ENCODE measurements at regions not wholly inside any gene's neighbourhood (a gene's known extent, or its start where the extent isn't known, plus 50 kb on each side); places are given as distances from the start of the nearest gene placed in this dataset.

DNA sequence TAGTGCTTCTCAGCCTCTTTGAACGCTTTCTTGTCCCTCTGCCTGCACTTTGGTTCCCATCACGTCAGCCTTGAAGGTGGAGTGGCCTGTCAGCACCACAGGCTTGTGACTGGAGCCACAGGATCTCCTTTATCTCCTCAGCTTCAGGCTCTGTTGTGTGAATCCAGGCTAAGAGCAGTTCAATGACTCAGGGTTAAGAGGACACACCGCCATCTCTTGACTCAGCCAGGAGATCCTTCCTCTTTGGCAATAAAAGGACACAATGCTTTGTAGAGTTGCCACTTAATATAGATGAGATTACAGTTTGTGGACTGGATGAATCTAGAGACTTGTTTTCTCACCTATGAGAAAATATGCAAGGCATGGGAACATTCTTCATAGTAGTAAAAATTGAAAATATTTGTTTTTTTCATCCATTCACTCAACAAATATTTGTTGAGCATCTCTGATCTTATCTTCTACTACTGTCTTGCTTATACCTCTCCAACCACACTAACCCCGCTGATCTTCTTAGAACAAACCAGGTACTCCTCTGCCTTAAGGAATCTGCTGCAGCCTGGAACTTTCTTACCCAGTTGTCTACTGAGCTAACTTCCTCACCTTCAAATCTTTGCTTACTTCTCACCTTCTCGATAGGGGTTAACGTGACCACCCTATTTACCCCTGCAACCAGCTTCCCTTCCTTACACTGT is 62.3 kb downstream of the UCHL1 start:
- H3K4me3 ChIP-seq (ENCODE audit: low read length), result no peak overlapping the region
- DNase-seq (ENCODE audit: low read depth), result no peak
- TF ChIP-seq CTCF (conservative IDR thresholded peaks at IDR 0.05; ENCODE audit: low read length), result no peak

DNA sequence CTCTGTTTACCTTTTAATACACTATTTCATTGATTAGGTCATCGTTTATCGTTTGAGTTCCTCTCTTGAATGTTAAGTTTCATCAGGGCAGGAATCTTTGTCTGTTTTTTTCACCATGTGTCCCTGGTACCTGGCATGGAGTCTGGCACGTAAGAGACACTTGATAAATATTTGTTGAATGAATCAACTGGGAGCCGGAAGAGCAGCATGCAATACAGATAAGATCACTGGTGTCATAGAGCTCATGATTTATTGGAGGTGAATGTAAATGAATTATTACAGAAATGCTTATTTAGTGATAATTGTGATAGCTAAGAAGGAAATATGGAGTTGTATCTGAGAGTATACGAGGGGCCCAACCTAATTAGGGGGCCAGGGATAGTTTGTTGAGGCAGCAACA is 62.8 kb downstream of the UCHL1 start:
- no peak for DNase-seq (ENCODE audit: low read depth)
- no peak overlapping the region for H3K4me3 ChIP-seq (ENCODE audit: low read length)

DNA sequence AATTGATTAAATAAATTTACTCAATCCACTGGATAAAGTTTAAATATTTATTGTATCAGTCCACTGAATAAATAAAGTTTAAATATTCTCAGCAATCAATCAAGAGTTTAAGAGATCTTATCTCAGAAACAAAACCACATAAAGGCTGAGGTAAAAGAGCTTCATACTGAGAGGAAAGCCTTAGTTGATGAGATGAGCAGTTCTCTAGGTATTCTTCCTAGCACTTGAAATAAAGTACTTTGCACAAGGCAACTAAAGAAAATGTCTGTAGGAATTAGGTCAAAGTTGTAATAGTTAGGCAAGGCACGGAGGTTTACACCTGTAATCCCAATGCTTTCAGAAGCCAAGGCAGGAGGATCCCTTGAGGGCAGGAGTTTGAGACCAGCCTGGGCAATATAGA is 63.5 kb downstream of the UCHL1 start:
- TF ChIP-seq CTCF (conservative IDR thresholded peaks at IDR 0.05; ENCODE audit: low read length), result no peak
- no peak for DNase-seq (ENCODE audit: low read depth)
- H3K4me3 ChIP-seq (ENCODE audit: low read length), result no peak overlapping the region

More for the DNA sequence above, 62.8 kb downstream of the UCHL1 start:
- no peak for TF ChIP-seq CTCF (conservative IDR thresholded peaks at IDR 0.05; ENCODE audit: low read length)

GRCh38 chr4:41320786-41321185 is 64.1 kb downstream of the UCHL1 start:
- TF ChIP-seq CTCF (conservative IDR thresholded peaks at IDR 0.05; ENCODE audit: low read length), result no peak
- no peak overlapping the region for H3K4me3 ChIP-seq (ENCODE audit: low read length)
- DNase-seq (ENCODE audit: low read depth), result no peak

DNA sequence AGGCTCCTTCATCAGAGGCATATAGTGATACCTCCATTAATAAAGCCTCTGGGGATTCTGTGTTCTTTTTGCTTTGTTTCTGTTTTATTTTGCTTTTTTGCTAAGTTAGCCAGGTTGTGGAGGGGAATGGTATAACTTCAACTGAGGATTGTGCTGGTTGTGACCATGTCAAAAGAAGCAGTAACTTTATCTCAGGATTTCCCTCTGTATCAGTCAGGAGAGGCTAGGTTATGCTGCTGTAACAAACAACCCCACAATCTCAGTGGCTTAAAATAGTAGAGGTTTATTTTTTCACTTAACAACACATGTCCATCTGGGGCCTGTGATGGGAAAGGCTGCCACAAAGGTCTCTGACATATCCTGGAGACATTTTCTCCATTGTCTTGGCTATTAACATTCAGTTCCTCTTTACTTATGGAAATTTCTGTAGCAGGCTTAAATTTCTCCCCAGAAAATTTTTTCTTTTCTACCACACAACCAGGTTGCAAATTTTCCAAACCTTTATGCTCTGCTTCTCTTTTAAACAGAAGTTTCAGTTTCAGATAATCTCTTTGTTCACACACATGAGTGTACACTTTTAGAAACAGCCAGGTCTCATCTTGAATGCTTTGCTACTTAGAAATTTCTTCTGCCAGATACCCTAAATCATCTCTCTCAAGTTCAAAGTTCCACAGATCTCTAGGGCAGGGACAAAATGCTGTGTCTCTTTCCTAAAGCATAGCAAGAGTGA is 64.7 kb downstream of the UCHL1 start:
- DNase-seq (ENCODE audit: low read depth), result no peak
- TF ChIP-seq CTCF (conservative IDR thresholded peaks at IDR 0.05; ENCODE audit: low read length), result no peak
- H3K4me3 ChIP-seq (ENCODE audit: low read length), result no peak overlapping the region

DNA sequence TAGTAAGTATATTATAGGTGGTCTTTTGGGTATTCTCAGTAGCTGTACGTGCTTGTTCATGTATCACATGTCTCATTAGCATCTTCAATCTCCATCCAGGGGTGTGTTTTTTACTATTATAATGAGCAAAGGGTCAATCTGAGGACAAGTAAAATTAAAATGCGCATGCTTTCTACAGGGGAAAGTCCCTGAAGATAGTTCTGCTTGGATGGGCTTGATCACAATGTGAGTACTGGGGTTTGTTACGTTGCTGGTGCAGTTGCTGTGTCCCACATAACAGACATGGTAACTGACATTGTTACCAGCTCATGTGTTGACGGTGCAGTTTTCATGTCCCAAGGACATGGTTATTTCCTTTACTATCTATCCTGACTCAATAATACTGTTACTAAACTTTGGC is 65.9 kb downstream of the UCHL1 start:
- no peak for DNase-seq (ENCODE audit: low read depth)
- no peak overlapping the region for H3K4me3 ChIP-seq (ENCODE audit: low read length)
- no peak for TF ChIP-seq CTCF (conservative IDR thresholded peaks at IDR 0.05; ENCODE audit: low read length)

DNA sequence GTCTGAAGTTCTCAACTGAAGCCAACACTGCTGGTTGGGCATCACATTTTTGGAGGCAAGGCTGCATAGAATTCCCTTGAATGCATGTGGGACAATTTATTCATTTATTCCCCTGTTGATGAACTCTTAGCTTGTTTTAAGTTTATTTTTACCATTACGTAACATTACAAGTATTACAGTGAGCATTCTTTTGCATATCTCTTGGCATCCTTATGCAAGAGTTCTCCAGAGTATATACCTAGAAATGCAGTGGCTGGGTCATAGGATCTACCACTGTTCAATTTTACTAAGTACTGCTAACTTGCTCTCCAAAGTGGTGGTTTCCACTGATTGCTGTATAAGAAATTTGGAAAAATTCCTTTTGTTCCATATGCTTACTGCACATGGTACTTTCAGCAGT is 66.5 kb downstream of the UCHL1 start:
- TF ChIP-seq CTCF (conservative IDR thresholded peaks at IDR 0.05; ENCODE audit: low read length), result no peak
- no peak for DNase-seq (ENCODE audit: low read depth)

More for the DNA sequence above, 66.5 kb downstream of the UCHL1 start:
- no peak overlapping the region for H3K4me3 ChIP-seq (ENCODE audit: low read length)
